SIG-M5 treated with dmso at 0.1 percent for 504 hours (cell line): ENCODE measurements at regions not wholly inside any gene's neighbourhood (a gene's known extent, or its start where the extent isn't known, plus 50 kb on each side); places are given as distances from the start of the nearest gene placed in this dataset.

Source experiments
- DNase-seq: peaks from one replicate; lab custom pipeline; 2025; ENCODE audit not compliant: unreplicated experiment; lab: John Stamatoyannopoulos, UW

- DNase-seq: no peak
These were observed 219.0 kb downstream of the PTEN start for GRCh38 chr10:88082391-88082790.

GRCh38 chr10:88082806-88083596 lies 219.6 kb downstream of the PTEN start:
- DNase-seq: peak; percentile 68

GRCh38 chr10:88083597-88083989 lies 220.2 kb downstream of the PTEN start:
- no peak for DNase-seq

- no peak for DNase-seq
These were observed 222.9 kb downstream of the PTEN start for GRCh38 chr10:88086187-88086960.

GRCh38 chr10:88088441-88089340 lies 225.3 kb downstream of the PTEN start:
- no peak for DNase-seq

GRCh38 chr10:88089498-88089897 lies 226.1 kb downstream of the PTEN start:
- DNase-seq: no peak

GRCh38 chr10:88090568-88091214 lies 227.3 kb downstream of the PTEN start:
- peak; percentile 38 for DNase-seq

- DNase-seq: peak; percentile 59
These were observed 228.2 kb downstream of the PTEN start for GRCh38 chr10:88091490-88092061.

GRCh38 chr10:88092265-88092664 lies 228.8 kb downstream of the PTEN start:
- DNase-seq: no peak

GRCh38 chr10:88092973-88093372 lies 229.5 kb downstream of the PTEN start:
- DNase-seq: no peak

GRCh38 chr10:88094795-88095194 lies 231.4 kb downstream of the PTEN start:
- no peak for DNase-seq

- DNase-seq: no peak
These were observed 231.8 kb downstream of the PTEN start for GRCh38 chr10:88095223-88095721.

GRCh38 chr10:88095778-88096431 lies 232.5 kb downstream of the PTEN start:
- no peak for DNase-seq

- DNase-seq: peak; percentile 83
These were observed 233.7 kb downstream of the PTEN start for GRCh38 chr10:88097092-88097516.

- peak; percentile 25 for DNase-seq
These were observed 234.1 kb downstream of the PTEN start for GRCh38 chr10:88097536-88097935.

- DNase-seq: no peak
These were observed 236.9 kb downstream of the PTEN start for GRCh38 chr10:88100281-88100680.

- DNase-seq: no peak
These were observed 238.2 kb downstream of the PTEN start for GRCh38 chr10:88101666-88102065.

- no peak for DNase-seq
These were observed 240.2 kb downstream of the PTEN start for GRCh38 chr10:88103576-88103975.

GRCh38 chr10:88104223-88104622 lies 240.8 kb downstream of the PTEN start:
- DNase-seq: no peak

- DNase-seq: peak; percentile 82
These were observed 242.9 kb downstream of the PTEN start for GRCh38 chr10:88106366-88106765.
